Fibroblast of villous mesenchyme (primary cell): ENCODE measurements at regions not wholly inside any gene's neighbourhood (a gene's known extent, or its start where the extent isn't known, plus 50 kb on each side); places are given as distances from the start of the nearest gene placed in this dataset.

ENCODE experiments used
- DNase-seq: peaks from one replicate; pipeline ENCODE4 v3.0.0-alpha.2; 2010; ENCODE audit warnings: low read depth
- H3K4me3 ChIP-seq: 2 replicates; pipeline ENCODE4 v1.5.1; 2011; ENCODE audit warnings: low read depth, mild to moderate bottlenecking, low read length
- TF ChIP-seq, protein P1 (sequence below): IDR thresholded peaks from 2 replicates; pipeline ENCODE4 v1.5.1; 2012; ENCODE audit warnings: low read depth, mild to moderate bottlenecking, low read length; ENCODE audit not compliant: insufficient read depth

DNA sequence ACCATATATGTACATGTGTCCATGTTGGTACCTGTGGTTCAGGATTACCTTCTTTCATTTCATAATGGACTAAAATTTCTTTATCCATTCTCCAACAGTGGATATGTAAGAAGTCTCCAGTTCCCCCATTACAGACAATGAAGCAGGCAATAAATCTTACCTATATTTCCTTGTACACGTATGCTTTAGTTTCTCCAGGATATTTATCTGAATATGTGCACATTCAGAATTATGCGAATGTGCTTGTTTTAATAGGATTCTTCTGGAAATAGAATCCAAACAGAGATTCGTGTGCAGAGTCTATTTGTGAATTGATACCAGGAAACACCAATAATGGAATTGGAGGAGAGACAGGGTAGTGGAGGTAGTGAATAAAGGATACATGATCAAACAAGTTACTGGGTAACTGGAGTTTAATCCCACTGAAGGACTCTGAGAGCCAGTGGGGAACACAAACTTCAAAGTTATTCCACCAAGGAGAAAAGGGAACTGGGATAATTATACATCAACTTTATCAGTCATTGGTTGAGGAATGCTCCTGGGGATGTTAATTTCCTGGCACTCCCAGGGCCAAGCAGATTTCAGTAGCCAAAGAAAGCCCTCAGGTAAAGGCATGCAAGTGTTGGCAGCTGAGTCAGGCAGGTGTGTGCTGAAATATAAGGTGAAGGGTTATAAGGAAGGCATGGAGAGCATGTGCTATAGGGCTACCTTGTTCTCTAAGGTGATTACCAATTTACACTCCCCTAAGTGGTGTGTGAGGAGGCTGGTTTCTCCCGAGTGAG is 374.9 kb upstream of the PBX1 start:
- TF ChIP-seq, protein P1, sequence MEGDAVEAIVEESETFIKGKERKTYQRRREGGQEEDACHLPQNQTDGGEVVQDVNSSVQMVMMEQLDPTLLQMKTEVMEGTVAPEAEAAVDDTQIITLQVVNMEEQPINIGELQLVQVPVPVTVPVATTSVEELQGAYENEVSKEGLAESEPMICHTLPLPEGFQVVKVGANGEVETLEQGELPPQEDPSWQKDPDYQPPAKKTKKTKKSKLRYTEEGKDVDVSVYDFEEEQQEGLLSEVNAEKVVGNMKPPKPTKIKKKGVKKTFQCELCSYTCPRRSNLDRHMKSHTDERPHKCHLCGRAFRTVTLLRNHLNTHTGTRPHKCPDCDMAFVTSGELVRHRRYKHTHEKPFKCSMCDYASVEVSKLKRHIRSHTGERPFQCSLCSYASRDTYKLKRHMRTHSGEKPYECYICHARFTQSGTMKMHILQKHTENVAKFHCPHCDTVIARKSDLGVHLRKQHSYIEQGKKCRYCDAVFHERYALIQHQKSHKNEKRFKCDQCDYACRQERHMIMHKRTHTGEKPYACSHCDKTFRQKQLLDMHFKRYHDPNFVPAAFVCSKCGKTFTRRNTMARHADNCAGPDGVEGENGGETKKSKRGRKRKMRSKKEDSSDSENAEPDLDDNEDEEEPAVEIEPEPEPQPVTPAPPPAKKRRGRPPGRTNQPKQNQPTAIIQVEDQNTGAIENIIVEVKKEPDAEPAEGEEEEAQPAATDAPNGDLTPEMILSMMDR, result no peak
- H3K4me3 ChIP-seq, result no peak overlapping the region
- DNase-seq, result no peak

DNA sequence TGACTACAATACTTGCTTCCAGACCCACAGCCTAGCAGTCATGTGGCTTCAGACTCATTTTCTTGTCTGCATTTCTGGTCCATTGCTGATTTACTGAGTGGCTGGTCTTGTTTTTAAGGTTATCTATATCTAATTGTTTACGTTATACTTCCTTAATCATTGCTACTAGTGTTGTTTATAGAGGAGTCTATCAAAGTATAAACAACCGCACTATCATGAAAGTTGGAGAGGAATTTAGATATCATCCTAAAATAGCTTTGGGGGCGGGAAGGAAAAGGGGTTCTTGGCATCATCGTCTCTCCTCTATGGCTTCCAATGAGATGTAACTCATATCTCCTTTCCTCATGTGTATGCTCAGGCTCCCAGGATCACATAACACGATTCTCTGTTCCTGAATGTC is 372.1 kb upstream of the PBX1 start:
- TF ChIP-seq, protein P1, result no peak
- no peak for DNase-seq
- no peak overlapping the region for H3K4me3 ChIP-seq

DNA sequence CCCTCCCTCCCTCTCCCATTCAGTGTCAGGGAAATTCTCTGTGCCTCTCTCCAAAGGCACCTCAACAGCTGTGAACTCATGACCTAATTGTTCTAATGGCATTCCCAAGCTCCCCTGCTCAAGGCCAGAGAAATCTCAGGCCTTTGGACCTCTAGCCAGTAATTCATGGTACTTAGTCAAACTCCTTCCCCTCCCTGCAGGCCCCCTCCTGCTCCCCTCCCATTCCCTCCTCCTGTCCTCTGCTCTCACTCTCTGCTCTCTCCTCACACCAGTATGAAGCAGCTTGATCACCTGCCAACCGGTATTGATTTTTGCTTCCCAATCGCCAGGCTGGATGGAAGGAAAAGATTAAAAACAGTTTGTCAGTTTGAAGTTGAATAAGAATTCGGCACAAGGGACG is 370.5 kb upstream of the PBX1 start:
- no peak overlapping the region for H3K4me3 ChIP-seq
- no peak for DNase-seq
- TF ChIP-seq, protein P1, result no peak

DNA sequence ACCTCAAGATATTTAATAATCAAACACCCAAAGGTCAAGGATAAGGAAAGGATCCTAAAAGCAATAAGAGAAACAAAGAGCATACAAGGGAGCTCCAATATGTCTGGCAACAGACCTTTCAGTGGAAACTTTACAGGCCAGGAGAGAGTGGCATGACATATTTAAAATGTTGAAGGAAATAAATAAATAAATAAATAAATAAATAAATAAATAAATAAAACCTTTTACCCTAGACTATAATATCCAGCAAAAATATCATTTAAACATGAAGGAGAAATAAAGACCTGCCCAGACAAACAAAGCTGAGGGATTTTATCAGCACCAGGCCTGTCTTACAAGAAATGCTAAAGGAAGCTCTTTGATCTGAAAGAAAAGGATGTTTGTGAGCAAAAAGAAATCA is 367.8 kb upstream of the PBX1 start:
- no peak overlapping the region for H3K4me3 ChIP-seq
- TF ChIP-seq, protein P1, result no peak
- no peak for DNase-seq

DNA sequence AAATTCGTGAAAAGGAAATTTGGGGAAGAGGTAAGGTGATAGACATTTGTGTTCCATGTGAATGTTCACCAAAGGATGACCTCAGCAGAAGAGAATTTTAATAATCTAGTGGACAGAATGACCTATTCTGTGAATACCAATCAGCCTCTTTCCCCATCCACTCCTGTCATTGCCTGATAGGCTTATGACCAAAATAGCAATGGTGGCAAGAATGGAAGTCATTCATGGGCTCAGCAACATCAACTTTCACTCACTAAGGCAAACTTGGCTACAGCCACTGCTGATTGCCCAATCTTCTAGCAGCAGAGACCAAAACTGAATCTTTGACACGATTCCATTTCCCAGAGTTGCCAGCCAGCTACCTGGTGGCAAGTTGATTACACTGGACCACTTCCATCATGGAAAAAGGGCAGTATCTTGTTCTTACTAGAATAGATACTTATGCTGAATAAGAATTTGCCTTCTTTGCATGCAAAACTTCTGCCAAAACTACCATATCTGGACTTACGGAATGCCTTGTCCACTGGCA is 348.7 kb upstream of the PBX1 start:
- no peak overlapping the region for H3K4me3 ChIP-seq
- TF ChIP-seq, protein P1, result no peak
- no peak for DNase-seq

DNA sequence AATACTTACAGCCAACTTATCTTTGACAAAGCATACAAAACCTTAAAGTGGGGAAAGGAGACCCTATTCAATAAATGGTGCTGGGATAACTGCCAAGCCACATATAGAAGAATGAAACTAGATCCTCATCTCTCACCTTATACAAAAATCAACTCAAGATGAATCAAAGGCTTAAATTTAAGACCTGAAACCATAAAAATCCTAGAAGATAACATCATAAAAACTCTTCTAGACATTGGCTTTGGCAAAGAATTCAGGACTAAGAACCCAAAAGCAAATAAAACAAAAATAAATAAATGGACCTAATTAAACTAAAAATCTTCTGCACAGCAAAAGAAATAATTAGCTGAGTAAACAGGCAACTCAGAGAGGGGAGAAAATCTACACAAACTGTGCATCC is 335.6 kb upstream of the PBX1 start:
- TF ChIP-seq, protein P1, result no peak
- DNase-seq, result no peak
- no peak overlapping the region for H3K4me3 ChIP-seq
